ENCODE measurements at regions not wholly inside any gene's neighbourhood (a gene's known extent, or its start where the extent isn't known, plus 50 kb on each side); places are given as distances from the start of the nearest gene placed in this dataset.
"Not testable (repeated sequence)": the region's sequence is repeated elsewhere in the genome, so short reads cannot be mapped to it uniquely, and the experiment has no call there.

DNA sequence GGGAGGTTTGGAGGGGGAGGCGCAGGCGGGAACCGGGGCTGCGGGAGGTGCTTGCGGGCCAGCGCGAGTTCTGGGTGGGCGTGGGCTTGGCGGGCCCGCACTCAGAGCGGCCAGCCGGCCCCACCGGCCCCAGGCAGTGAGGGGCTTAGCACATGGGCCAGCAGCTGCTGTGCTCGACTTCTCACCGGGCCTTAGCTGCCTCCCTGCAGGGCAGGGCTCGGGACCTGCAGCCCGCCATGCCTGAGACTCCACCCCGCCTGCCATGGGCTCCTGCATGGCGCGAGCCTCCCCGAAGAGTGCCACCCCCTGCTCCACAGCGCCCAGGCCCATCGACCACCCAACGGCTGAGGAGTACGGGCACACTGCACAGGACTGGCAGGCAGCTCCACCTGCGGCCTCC lies 98.6 kb upstream of the IGF1R start:
- Mint-ChIP-seq H3K27ac (ENCODE audit: low read depth) (no peak overlapping the region), H3K9me3 (peaks cover 6% of the 10 kb centered on the region), H3K4me3 (no peak overlapping the region), H3K4me1 (no peaks in the 10 kb centered on the region), H3K36me3 (ENCODE audit: insufficient read depth) (no peaks in the 10 kb centered on the region), H3K27me3 (peaks cover 72% of the 10 kb centered on the region)
- ATAC-seq (replicated peaks; ENCODE audit: extremely low read depth, poor library complexity, severe bottlenecking) (no peak), DNase-seq (ENCODE audit: low spot score in 2 of 2) (no peak)

- not testable (repeated sequence) for H3K36me3 Mint-ChIP-seq (ENCODE audit: insufficient read depth); H3K27ac Mint-ChIP-seq (ENCODE audit: low read depth); H3K9me3 Mint-ChIP-seq; DNase-seq (ENCODE audit: low spot score in 2 of 2); H3K4me3 Mint-ChIP-seq; ATAC-seq (replicated peaks; ENCODE audit: extremely low read depth, poor library complexity, severe bottlenecking); H3K4me1 Mint-ChIP-seq
- H3K27me3 Mint-ChIP-seq: peaks cover 67% of the 10 kb centered on the region
These were observed 98.0 kb upstream of the IGF1R start for GRCh38 chr15:98550363-98550762.

GRCh38 chr15:98551936-98552562 lies 96.3 kb upstream of the IGF1R start:
- DNase-seq (ENCODE audit: low spot score in 2 of 2) (no peak), ATAC-seq (replicated peaks; ENCODE audit: extremely low read depth, poor library complexity, severe bottlenecking) (no peak)
- H3K9me3 Mint-ChIP-seq: peaks cover 6% of the 10 kb centered on the region
- H3K4me3 Mint-ChIP-seq: no peak overlapping the region
- no peaks in the 10 kb centered on the region for H3K4me1 Mint-ChIP-seq
- H3K27ac Mint-ChIP-seq (ENCODE audit: low read depth): no peak overlapping the region
- peaks cover 50% of the 10 kb centered on the region for H3K27me3 Mint-ChIP-seq
- H3K36me3 Mint-ChIP-seq (ENCODE audit: insufficient read depth): no peaks in the 10 kb centered on the region

- no peak for DNase-seq (ENCODE audit: low spot score in 2 of 2)
- H3K9me3 Mint-ChIP-seq: peaks cover 13% of the 10 kb centered on the region
- ATAC-seq (replicated peaks; ENCODE audit: extremely low read depth, poor library complexity, severe bottlenecking): no peak
- H3K4me1 Mint-ChIP-seq: no peaks in the 10 kb centered on the region
- H3K4me3 Mint-ChIP-seq: no peak overlapping the region
- peaks cover 37% of the 10 kb centered on the region for H3K27me3 Mint-ChIP-seq
- H3K27ac Mint-ChIP-seq (ENCODE audit: low read depth): no peak overlapping the region
- H3K36me3 Mint-ChIP-seq (ENCODE audit: insufficient read depth): no peaks in the 10 kb centered on the region
These were observed 93.8 kb upstream of the IGF1R start for GRCh38 chr15:98554272-98555172.

DNA sequence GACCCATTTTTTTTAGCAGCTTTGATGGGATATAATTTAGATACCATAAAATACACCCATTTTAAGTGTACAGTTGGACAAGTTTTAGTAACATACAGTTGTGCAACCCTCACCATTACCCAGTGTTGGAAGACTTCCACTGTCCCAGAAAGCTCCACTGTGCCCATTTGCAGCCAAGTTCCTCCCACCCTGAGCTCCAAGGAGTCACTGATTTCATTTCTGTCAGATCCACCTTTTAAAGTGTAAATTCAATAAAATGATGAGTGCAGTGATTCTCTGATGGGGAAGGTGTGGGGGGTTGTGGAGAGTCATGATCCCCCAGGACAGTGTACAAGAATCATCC lies 93.2 kb upstream of the IGF1R start:
- no peak for ATAC-seq (replicated peaks; ENCODE audit: extremely low read depth, poor library complexity, severe bottlenecking)
- H3K9me3 Mint-ChIP-seq: peaks cover 12% of the 10 kb centered on the region
- DNase-seq (ENCODE audit: low spot score in 2 of 2): no peak
- no peaks in the 10 kb centered on the region for H3K36me3 Mint-ChIP-seq (ENCODE audit: insufficient read depth)
- no peak overlapping the region for H3K27ac Mint-ChIP-seq (ENCODE audit: low read depth)
- H3K4me1 Mint-ChIP-seq: no peaks in the 10 kb centered on the region
- no peak overlapping the region for H3K4me3 Mint-ChIP-seq
- H3K27me3 Mint-ChIP-seq: peaks cover 33% of the 10 kb centered on the region

- Mint-ChIP-seq H3K9me3 (peaks cover 7% of the 10 kb centered on the region), H3K36me3 (ENCODE audit: insufficient read depth) (no peaks in the 10 kb centered on the region), H3K27me3 (peaks cover 22% of the 10 kb centered on the region), H3K4me1 (no peaks in the 10 kb centered on the region), H3K27ac (ENCODE audit: low read depth) (no peak overlapping the region), H3K4me3 (no peak overlapping the region)
- no peak for ATAC-seq (replicated peaks; ENCODE audit: extremely low read depth, poor library complexity, severe bottlenecking)
- no peak for DNase-seq (ENCODE audit: low spot score in 2 of 2)
These were observed 92.0 kb upstream of the IGF1R start for GRCh38 chr15:98556321-98556720.

- H3K36me3 Mint-ChIP-seq (ENCODE audit: insufficient read depth): no peaks in the 10 kb centered on the region
- no peak overlapping the region for H3K4me3 Mint-ChIP-seq
- ATAC-seq (replicated peaks; ENCODE audit: extremely low read depth, poor library complexity, severe bottlenecking): no peak
- DNase-seq (ENCODE audit: low spot score in 2 of 2): no peak
- no peak overlapping the region for H3K27ac Mint-ChIP-seq (ENCODE audit: low read depth)
- no peaks in the 10 kb centered on the region for H3K4me1 Mint-ChIP-seq
- H3K9me3 Mint-ChIP-seq: peaks cover 7% of the 10 kb centered on the region
- H3K27me3 Mint-ChIP-seq: peaks cover 21% of the 10 kb centered on the region
These were observed 88.0 kb upstream of the IGF1R start for GRCh38 chr15:98560338-98560737.

DNA sequence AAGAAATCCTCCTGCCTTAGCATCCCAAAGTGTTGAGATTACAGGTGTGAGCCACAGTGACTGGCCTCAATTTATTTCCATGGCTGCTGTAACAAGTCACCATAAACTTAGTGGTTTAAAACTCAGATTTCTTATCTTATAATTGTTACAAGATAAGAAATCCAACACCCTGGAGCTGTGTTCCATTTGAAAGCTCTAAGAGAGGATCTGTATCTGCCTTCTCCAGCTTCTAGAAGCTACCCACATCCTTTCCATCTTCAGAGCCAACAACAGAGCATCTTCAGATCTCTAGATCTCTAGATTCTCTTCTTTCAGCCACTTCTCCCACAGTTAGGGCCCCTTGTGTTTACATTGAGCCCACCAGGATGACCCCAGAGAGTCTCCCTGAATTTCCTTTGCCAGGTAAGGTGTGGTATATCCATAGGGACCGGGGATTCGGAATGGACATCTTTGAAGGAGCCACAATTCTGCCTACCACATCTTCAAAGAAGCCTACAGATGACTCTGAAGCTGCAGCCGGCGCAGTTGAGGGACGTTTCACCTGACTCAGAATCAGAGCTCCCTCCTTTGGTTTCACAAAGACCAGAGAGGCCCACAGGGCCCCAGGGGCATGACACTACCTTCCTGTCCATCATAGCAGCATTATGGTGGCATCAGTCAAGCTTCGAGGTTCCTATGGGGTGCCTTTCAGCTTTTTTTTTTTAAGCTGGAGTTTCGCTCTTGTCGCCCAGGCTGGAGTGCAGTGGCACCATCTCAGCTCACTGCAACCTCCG lies 87.0 kb upstream of the IGF1R start:
- peaks cover 21% of the 10 kb centered on the region for H3K27me3 Mint-ChIP-seq

GRCh38 chr15:98562331-98562937 lies 85.9 kb upstream of the IGF1R start:
- peaks cover 7% of the 10 kb centered on the region for H3K9me3 Mint-ChIP-seq
- no peak overlapping the region for H3K27ac Mint-ChIP-seq (ENCODE audit: low read depth)
- ATAC-seq (replicated peaks; ENCODE audit: extremely low read depth, poor library complexity, severe bottlenecking) (no peak), DNase-seq (ENCODE audit: low spot score in 2 of 2) (no peak)
- H3K4me3 Mint-ChIP-seq: no peak overlapping the region
- no peaks in the 10 kb centered on the region for H3K4me1 Mint-ChIP-seq
- H3K36me3 Mint-ChIP-seq (ENCODE audit: insufficient read depth): no peaks in the 10 kb centered on the region
- H3K27me3 Mint-ChIP-seq: peaks cover 18% of the 10 kb centered on the region

More for the DNA sequence above, 87.0 kb upstream of the IGF1R start:
- H3K4me3 Mint-ChIP-seq: no peak overlapping the region
- H3K36me3 Mint-ChIP-seq (ENCODE audit: insufficient read depth): no peaks in the 10 kb centered on the region
- peaks cover 7% of the 10 kb centered on the region for H3K9me3 Mint-ChIP-seq
- no peak overlapping the region for H3K27ac Mint-ChIP-seq (ENCODE audit: low read depth)
- ATAC-seq (replicated peaks; ENCODE audit: extremely low read depth, poor library complexity, severe bottlenecking) (no peak), DNase-seq (ENCODE audit: low spot score in 2 of 2) (no peak)
- H3K4me1 Mint-ChIP-seq: no peaks in the 10 kb centered on the region

DNA sequence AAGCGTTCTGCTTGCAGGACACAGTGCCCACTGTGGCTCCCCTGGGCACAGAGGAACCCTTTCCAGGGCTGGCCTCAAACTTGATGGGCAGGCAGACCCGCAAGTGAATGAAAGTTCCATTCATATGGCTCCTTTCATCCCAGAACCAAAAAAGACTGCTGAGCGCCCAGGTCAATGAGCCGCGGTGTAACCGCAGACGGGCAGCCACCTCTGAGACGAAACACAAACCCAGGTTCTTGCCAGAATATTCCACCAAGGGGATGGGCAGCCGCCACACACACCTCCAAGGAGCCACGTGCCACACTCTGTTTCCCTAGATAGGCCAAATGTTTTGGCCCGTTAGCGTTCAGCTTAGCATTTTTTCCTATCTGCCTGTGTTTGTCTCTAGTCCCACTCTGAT lies 82.8 kb upstream of the IGF1R start:
- no peak overlapping the region for H3K4me3 Mint-ChIP-seq
- no peaks in the 10 kb centered on the region for H3K36me3 Mint-ChIP-seq (ENCODE audit: insufficient read depth)
- no peak for ATAC-seq (replicated peaks; ENCODE audit: extremely low read depth, poor library complexity, severe bottlenecking)
- no peak overlapping the region for H3K27ac Mint-ChIP-seq (ENCODE audit: low read depth)
- no peaks in the 10 kb centered on the region for H3K9me3 Mint-ChIP-seq
- H3K4me1 Mint-ChIP-seq: no peaks in the 10 kb centered on the region
- peaks cover 10% of the 10 kb centered on the region for H3K27me3 Mint-ChIP-seq
- DNase-seq (ENCODE audit: low spot score in 2 of 2): no peak

GRCh38 chr15:98567951-98568350 lies 80.4 kb upstream of the IGF1R start:
- no peaks in the 10 kb centered on the region for H3K36me3 Mint-ChIP-seq (ENCODE audit: insufficient read depth)
- H3K4me1 Mint-ChIP-seq: no peaks in the 10 kb centered on the region

GRCh38 chr15:98568382-98569017 lies 79.8 kb upstream of the IGF1R start:
- DNase-seq (ENCODE audit: low spot score in 2 of 2) (no peak), ATAC-seq (replicated peaks; ENCODE audit: extremely low read depth, poor library complexity, severe bottlenecking) (no peak)
- Mint-ChIP-seq H3K4me1 (no peaks in the 10 kb centered on the region), H3K36me3 (ENCODE audit: insufficient read depth) (no peaks in the 10 kb centered on the region), H3K9me3 (no peaks in the 10 kb centered on the region), H3K4me3 (no peak overlapping the region), H3K27me3 (no peaks in the 10 kb centered on the region), H3K27ac (ENCODE audit: low read depth) (no peak overlapping the region)

More at GRCh38 chr15:98567951-98568350, 80.4 kb upstream of the IGF1R start:
- no peak for DNase-seq (ENCODE audit: low spot score in 2 of 2)
- ATAC-seq (replicated peaks; ENCODE audit: extremely low read depth, poor library complexity, severe bottlenecking): no peak
- H3K4me3 Mint-ChIP-seq: no peak overlapping the region
- H3K27me3 Mint-ChIP-seq: peaks cover 2% of the 10 kb centered on the region
- H3K27ac Mint-ChIP-seq (ENCODE audit: low read depth): no peak overlapping the region
- H3K9me3 Mint-ChIP-seq: no peaks in the 10 kb centered on the region
